Osteocyte (in vitro differentiated cells): ENCODE measurements at regions not wholly inside any gene's neighbourhood (a gene's known extent, or its start where the extent isn't known, plus 50 kb on each side); places are given as distances from the start of the nearest gene placed in this dataset.

Experiments
- DNase-seq: peaks from one replicate; pipeline ENCODE4 v3.0.0; 2021; ENCODE audit warnings: mixed read lengths; ENCODE audit not compliant: unreplicated experiment; ENCODE audit errors: extremely low spot score
- H3K27ac Mint-ChIP-seq: one replicate; pipeline ENCODE4 v1.8.0; 2021; ENCODE audit warnings: mild to moderate bottlenecking, mixed read lengths; ENCODE audit not compliant: unreplicated experiment
- H3K27me3 Mint-ChIP-seq: one replicate; pipeline ENCODE4 v1.8.0; 2021; ENCODE audit warnings: mixed read lengths; ENCODE audit not compliant: unreplicated experiment
- H3K36me3 Mint-ChIP-seq: one replicate; pipeline ENCODE4 v1.8.0; 2021; ENCODE audit warnings: mixed read lengths; ENCODE audit not compliant: unreplicated experiment
- H3K4me1 Mint-ChIP-seq: one replicate; pipeline ENCODE4 v1.8.0; 2021; ENCODE audit warnings: mixed read lengths; ENCODE audit not compliant: unreplicated experiment
- H3K4me3 Mint-ChIP-seq: one replicate; pipeline ENCODE4 v1.8.0; 2021; ENCODE audit warnings: mild to moderate bottlenecking, moderate library complexity, mixed read lengths; ENCODE audit not compliant: unreplicated experiment
- H3K9me3 Mint-ChIP-seq: one replicate; pipeline ENCODE4 v1.8.0; 2021; ENCODE audit warnings: mixed read lengths; ENCODE audit not compliant: unreplicated experiment
- CTCF ChIP-seq: fragments of 200-600 bp; sonication (generic); IDR thresholded peaks from 2 replicates; pipeline ENCODE4 v1.5.0; 2021; ENCODE audit warnings: antibody characterized with exemption, mild to moderate bottlenecking, moderate library complexity

- peaks cover 58% of the 10 kb centered on the region for H3K9me3 Mint-ChIP-seq
- no peak overlapping the region for H3K4me3 Mint-ChIP-seq
- no peak for DNase-seq
- no peaks in the 10 kb centered on the region for H3K4me1 Mint-ChIP-seq
- H3K27me3 Mint-ChIP-seq = no peaks in the 10 kb centered on the region
- peaks cover 4% of the 10 kb centered on the region for H3K36me3 Mint-ChIP-seq
- no peak overlapping the region for H3K27ac Mint-ChIP-seq
- TF ChIP-seq CTCF = no peak
Observed at GRCh38 chr5:3899093-3899492, 303.5 kb downstream of the IRX1 start.

- Mint-ChIP-seq H3K36me3 (peaks cover 4% of the 10 kb centered on the region), H3K4me1 (no peaks in the 10 kb centered on the region), H3K4me3 (no peak overlapping the region), H3K9me3 (peaks cover 60% of the 10 kb centered on the region), H3K27ac (no peak overlapping the region), H3K27me3 (no peaks in the 10 kb centered on the region)
- no peak for TF ChIP-seq CTCF
- DNase-seq = peak; percentile 76
Observed at GRCh38 chr5:3904584-3904983, 309.0 kb downstream of the IRX1 start.

- Mint-ChIP-seq H3K4me3 (no peak overlapping the region), H3K27ac (no peak overlapping the region), H3K4me1 (no peaks in the 10 kb centered on the region), H3K9me3 (peaks cover 61% of the 10 kb centered on the region), H3K27me3 (no peaks in the 10 kb centered on the region), H3K36me3 (peaks cover 4% of the 10 kb centered on the region)
- DNase-seq = peak; percentile 60
- no peak for TF ChIP-seq CTCF
Observed at GRCh38 chr5:3905031-3905430, 309.4 kb downstream of the IRX1 start.

- H3K9me3 Mint-ChIP-seq = peaks cover 61% of the 10 kb centered on the region
- no peaks in the 10 kb centered on the region for H3K27me3 Mint-ChIP-seq
- TF ChIP-seq CTCF = no peak
- H3K4me1 Mint-ChIP-seq = no peaks in the 10 kb centered on the region
- no peak overlapping the region for H3K27ac Mint-ChIP-seq
- peaks cover 4% of the 10 kb centered on the region for H3K36me3 Mint-ChIP-seq
- no peak overlapping the region for H3K4me3 Mint-ChIP-seq
- DNase-seq = peak; percentile 66
Observed at GRCh38 chr5:3905521-3905920, 309.9 kb downstream of the IRX1 start.

- no peak overlapping the region for H3K4me3 Mint-ChIP-seq
- H3K27me3 Mint-ChIP-seq = no peaks in the 10 kb centered on the region
- H3K27ac Mint-ChIP-seq = no peak overlapping the region
- TF ChIP-seq CTCF = no peak
- H3K36me3 Mint-ChIP-seq = no peaks in the 10 kb centered on the region
- no peaks in the 10 kb centered on the region for H3K4me1 Mint-ChIP-seq
- DNase-seq = peak; percentile 19
- peaks cover 53% of the 10 kb centered on the region for H3K9me3 Mint-ChIP-seq
Observed at GRCh38 chr5:3911111-3911510, 315.5 kb downstream of the IRX1 start.
